Left ventricle myocardium inferior (tissue), 1 donor: ENCODE measurements at regions not wholly inside any gene's neighbourhood (a gene's known extent, or its start where the extent isn't known, plus 50 kb on each side); places are given as distances from the start of the nearest gene placed in this dataset.

Experiments used
- DNase-seq: peaks from one replicate; pipeline ENCODE4 v3.0.0-alpha.2; 2020
- H3K27ac ChIP-seq: fragments of 200-600 bp; replicated peaks from 2 replicates; pipeline ENCODE4 v1.8.0; 2021
- H3K27me3 ChIP-seq: fragments of 200-600 bp; 2 replicates; pipeline ENCODE4 v1.8.0; 2021; ENCODE audit warnings: low read depth
- H3K36me3 ChIP-seq: fragments of 200-600 bp; 2 replicates; pipeline ENCODE4 v1.8.0; 2021
- H3K4me1 ChIP-seq: fragments of 200-600 bp; 2 replicates; pipeline ENCODE4 v1.8.0; 2021
- H3K4me3 ChIP-seq: fragments of 200-600 bp; 2 replicates; pipeline ENCODE4 v1.8.0; 2021; ENCODE audit warnings: mild to moderate bottlenecking, moderate library complexity
- H3K9me3 ChIP-seq: fragments of 200-600 bp; replicated peaks from 2 replicates; pipeline ENCODE4 v1.8.0; 2021
- intact Hi-C: fragments of 100-400 bp; cut with micrococcal nuclease; formaldehyde crosslinking; loops from one replicate; pipeline ENCODE4 v1.11.0; 2022
- TF ChIP-seq, protein P1 (sequence below): fragments of 200-600 bp; IDR thresholded peaks from 2 replicates; pipeline ENCODE4 v1.8.0; 2021; ENCODE audit warnings: antibody characterized with exemption, mild to moderate bottlenecking, borderline replicate concordance
- donor health status: DM: no; HTN: yes; CAD: no; lungs with severe emphysema.

DNA sequence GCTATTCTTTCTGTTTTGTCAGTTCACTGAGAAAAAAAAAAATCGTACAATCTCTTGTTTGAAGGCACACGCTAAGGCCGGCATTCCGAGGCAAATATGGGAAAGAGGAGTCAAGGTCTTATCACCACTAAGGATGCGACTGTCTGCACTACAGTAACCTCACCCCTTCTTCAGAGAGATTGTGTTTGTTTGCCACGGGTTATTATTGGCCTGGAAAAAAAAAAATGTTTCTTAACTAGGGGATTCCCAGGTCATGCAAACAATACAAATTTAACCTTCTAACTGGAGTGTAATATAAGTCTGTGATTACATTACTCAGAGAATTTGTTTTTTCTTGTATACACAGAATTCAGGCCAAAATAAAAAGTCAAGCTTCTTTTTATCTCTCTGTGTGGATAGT, 168.3 kb downstream of the TMA16 start:
- H3K27ac ChIP-seq, result no peak overlapping the region
- intact Hi-C loops, result no loop called here
- no peaks in the 10 kb centered on the region for H3K36me3 ChIP-seq
- no peak for DNase-seq
- peaks cover 8% of the 10 kb centered on the region for H3K9me3 ChIP-seq
- TF ChIP-seq, protein P1, sequence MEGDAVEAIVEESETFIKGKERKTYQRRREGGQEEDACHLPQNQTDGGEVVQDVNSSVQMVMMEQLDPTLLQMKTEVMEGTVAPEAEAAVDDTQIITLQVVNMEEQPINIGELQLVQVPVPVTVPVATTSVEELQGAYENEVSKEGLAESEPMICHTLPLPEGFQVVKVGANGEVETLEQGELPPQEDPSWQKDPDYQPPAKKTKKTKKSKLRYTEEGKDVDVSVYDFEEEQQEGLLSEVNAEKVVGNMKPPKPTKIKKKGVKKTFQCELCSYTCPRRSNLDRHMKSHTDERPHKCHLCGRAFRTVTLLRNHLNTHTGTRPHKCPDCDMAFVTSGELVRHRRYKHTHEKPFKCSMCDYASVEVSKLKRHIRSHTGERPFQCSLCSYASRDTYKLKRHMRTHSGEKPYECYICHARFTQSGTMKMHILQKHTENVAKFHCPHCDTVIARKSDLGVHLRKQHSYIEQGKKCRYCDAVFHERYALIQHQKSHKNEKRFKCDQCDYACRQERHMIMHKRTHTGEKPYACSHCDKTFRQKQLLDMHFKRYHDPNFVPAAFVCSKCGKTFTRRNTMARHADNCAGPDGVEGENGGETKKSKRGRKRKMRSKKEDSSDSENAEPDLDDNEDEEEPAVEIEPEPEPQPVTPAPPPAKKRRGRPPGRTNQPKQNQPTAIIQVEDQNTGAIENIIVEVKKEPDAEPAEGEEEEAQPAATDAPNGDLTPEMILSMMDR, result no peak
- H3K4me3 ChIP-seq, result no peak overlapping the region
- no peaks in the 10 kb centered on the region for H3K4me1 ChIP-seq
- no peaks in the 10 kb centered on the region for H3K27me3 ChIP-seq

DNA sequence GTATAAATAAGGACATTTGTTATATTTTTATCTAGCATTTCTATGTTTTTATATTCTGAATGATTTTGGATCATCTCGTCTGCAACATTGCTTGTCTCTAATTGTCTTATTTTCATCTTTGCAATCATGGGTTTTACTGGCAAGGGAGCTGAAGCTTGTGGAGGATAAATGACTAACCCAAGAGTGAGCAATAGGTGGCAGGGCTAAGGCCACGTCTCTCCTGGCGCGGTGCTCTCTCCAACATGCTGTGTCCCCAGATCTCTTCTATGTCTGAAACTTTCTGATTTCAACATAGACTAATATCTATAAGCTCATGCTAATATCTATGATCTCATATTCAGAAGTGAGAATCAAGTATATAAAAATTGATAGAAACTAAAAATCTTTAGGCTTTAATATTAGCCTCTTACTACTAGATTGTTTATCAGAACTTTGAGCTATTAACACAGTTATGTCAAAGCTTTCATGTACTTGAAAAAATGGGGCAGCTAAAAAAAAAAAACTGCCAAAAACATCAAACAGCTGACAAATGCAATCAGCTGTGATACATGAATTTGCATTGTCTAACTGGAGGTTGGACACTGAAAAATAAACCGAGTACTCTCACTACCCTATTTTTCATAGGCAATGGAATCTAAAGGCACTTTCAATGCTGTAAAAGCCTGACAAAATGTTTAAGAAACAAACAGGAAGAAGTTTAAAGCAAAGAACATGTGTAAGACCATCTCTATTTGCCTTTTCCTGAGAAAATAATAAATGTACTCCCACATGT, 169.2 kb downstream of the TMA16 start:
- intact Hi-C loops, result no loop called here
- TF ChIP-seq, protein P1, result no peak
- Histone ChIP-seq H3K4me1 (no peaks in the 10 kb centered on the region), H3K4me3 (no peak overlapping the region), H3K9me3 (no peaks in the 10 kb centered on the region), H3K36me3 (no peaks in the 10 kb centered on the region), H3K27me3 (no peaks in the 10 kb centered on the region), H3K27ac (no peak overlapping the region)
- DNase-seq, result no peak

DNA sequence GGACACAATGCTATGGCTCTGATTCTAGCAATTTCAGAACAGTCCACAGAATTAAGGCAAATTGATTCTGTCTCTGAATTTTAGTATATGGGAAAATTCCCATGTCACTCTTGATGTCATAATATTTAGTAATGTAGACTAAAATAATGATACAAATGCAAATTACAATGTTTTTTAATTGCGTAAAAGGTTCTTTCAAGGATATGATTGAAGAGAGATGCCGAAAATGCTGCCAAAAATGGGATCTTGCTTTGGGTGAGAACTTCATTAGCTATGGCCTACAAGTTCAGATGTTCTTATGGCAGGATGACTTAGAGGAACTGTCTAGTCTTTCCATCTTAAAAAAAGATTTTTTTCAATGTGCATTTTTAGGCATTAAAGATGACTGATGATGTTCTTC, 170.6 kb downstream of the TMA16 start:
- Histone ChIP-seq H3K9me3 (no peaks in the 10 kb centered on the region), H3K27me3 (no peaks in the 10 kb centered on the region), H3K4me1 (no peaks in the 10 kb centered on the region), H3K36me3 (no peaks in the 10 kb centered on the region), H3K4me3 (no peak overlapping the region), H3K27ac (no peak overlapping the region)
- TF ChIP-seq, protein P1, result no peak
- intact Hi-C loops, result no loop called here
- no peak for DNase-seq

GRCh38 chr4:163665521-163666331, 171.2 kb downstream of the TMA16 start:
- TF ChIP-seq, protein P1, result no peak
- H3K27ac ChIP-seq, result peak overlapping the region; percentile 5
- no peaks in the 10 kb centered on the region for H3K4me1 ChIP-seq
- no peaks in the 10 kb centered on the region for H3K9me3 ChIP-seq
- H3K4me3 ChIP-seq, result no peak overlapping the region
- no peaks in the 10 kb centered on the region for H3K27me3 ChIP-seq
- H3K36me3 ChIP-seq, result no peaks in the 10 kb centered on the region
- intact Hi-C loops, result no loop called here
- DNase-seq, result no peak

DNA sequence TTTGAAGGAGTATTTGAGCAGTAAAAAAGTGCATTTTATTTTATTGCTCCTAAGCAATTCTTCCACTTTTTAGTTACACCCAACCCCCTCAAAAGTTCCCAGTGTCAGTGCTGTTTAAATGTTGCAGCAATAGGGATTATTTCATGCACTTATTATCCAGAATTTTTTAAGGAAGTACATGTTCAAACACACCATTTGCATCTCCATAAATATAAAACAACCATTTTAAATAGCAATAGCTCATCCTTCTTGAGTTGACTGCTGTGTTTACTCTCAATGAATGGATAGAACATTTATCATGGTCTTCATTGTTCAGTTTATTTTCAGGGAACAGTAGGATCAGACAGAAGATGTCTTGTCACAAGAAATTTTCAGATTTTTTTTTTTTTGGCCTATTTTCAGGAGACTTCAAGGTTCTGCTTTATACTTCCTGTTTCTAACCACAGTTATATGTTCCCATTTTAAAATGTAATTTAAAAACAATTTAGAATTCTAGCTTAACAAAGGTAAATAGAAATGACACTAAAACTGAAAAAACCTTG, 171.9 kb downstream of the TMA16 start:
- no peaks in the 10 kb centered on the region for H3K27me3 ChIP-seq
- no peaks in the 10 kb centered on the region for H3K36me3 ChIP-seq
- TF ChIP-seq, protein P1, result no peak
- H3K27ac ChIP-seq, result no peak overlapping the region
- H3K9me3 ChIP-seq, result no peaks in the 10 kb centered on the region
- intact Hi-C loops, result no loop called here
- H3K4me1 ChIP-seq, result no peaks in the 10 kb centered on the region
- H3K4me3 ChIP-seq, result no peak overlapping the region
- no peak for DNase-seq
